ENCODE measurements at regions not wholly inside any gene's neighbourhood (a gene's known extent, or its start where the extent isn't known, plus 50 kb on each side); places are given as distances from the start of the nearest gene placed in this dataset.

- intact Hi-C loops (cut with DNase I): no loop called here
These were observed 701.0 kb downstream of the NR2F1-AS1 start for GRCh38 chr5:92879806-92880543.

DNA sequence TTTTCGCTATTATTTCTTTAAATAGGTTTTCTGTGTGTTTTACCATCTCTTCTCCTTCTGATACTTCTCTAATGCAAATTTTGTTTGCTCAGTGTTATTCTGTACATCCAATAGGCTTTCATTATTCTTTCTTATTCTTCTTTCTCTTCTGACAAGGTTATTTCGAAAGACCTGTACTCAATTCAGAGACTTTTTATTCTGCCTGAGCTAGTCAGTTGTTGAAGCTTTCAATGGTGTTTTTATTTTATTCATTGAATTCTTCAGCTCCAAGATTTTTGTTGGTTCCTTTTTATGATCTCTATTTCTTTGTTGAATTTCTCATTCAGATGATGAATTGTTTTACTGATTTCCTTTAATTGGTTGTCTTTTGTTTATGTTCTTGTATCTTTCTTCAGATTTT is 706.2 kb downstream of the NR2F1-AS1 start:
- intact Hi-C loops (cut with DNase I): no loop called here
- H3K9me3 ChIP-seq: peaks cover 13% of the 10 kb centered on the region

More at GRCh38 chr5:92879806-92880543, 701.0 kb downstream of the NR2F1-AS1 start:
- H3K9me3 ChIP-seq: peaks cover 6% of the 10 kb centered on the region
- H3K4me1 ChIP-seq: no peaks in the 10 kb centered on the region
- no peaks in the 10 kb centered on the region for H3K27me3 ChIP-seq (ENCODE audit: low read depth)
- H3K4me3 ChIP-seq: no peak overlapping the region
- H3K36me3 ChIP-seq: no peaks in the 10 kb centered on the region
- TF ChIP-seq CTCF (IDR thresholded peaks at IDR 0.05): no peak
- no peak overlapping the region for H3K27ac ChIP-seq
- DNase-seq (no peak), ATAC-seq (no peak)

GRCh38 chr5:92868442-92868841 is 712.6 kb downstream of the NR2F1-AS1 start:
- no peak for TF ChIP-seq CTCF (IDR thresholded peaks at IDR 0.05)
- DNase-seq (no peak), ATAC-seq (no peak)
- H3K36me3 ChIP-seq: no peaks in the 10 kb centered on the region
- intact Hi-C loops (cut with DNase I): no loop called here
- H3K4me1 ChIP-seq: no peaks in the 10 kb centered on the region
- H3K4me3 ChIP-seq: no peak overlapping the region
- H3K27ac ChIP-seq: no peak overlapping the region
- no peaks in the 10 kb centered on the region for H3K9me3 ChIP-seq
- no peaks in the 10 kb centered on the region for H3K27me3 ChIP-seq (ENCODE audit: low read depth)

More for the DNA sequence above, 706.2 kb downstream of the NR2F1-AS1 start:
- Histone ChIP-seq H3K27ac (no peak overlapping the region), H3K36me3 (no peaks in the 10 kb centered on the region), H3K27me3 (ENCODE audit: low read depth) (no peaks in the 10 kb centered on the region), H3K4me1 (no peaks in the 10 kb centered on the region), H3K4me3 (no peak overlapping the region)
- DNase-seq (no peak), ATAC-seq (no peak)
- TF ChIP-seq CTCF (IDR thresholded peaks at IDR 0.05): no peak

DNA sequence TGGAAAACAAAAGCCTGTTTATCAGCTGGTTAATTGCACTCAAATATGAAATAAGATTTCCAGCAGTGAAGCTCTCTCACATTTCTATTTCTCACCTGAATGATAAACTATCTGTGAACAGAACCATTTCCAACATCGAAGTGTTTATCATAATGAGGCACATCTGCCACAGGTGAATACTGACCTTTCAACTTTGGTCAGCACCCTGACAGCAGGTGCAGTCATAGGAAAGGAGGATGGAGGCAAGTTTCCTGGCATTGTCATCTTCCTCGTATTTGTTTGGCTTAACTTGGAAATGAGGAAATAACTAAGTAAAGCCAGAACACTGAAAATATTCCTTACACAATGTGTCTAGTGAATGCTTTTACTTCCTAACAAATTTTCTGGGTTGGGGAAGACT is 716.4 kb downstream of the NR2F1-AS1 start:
- no peak for ATAC-seq
- DNase-seq: no peak
- no peak overlapping the region for H3K27ac ChIP-seq
- TF ChIP-seq CTCF (IDR thresholded peaks at IDR 0.05): no peak
- intact Hi-C loops (cut with DNase I): no loop called here
- H3K4me3 ChIP-seq: no peak overlapping the region
- no peaks in the 10 kb centered on the region for H3K36me3 ChIP-seq
- H3K4me1 ChIP-seq: no peaks in the 10 kb centered on the region
- no peaks in the 10 kb centered on the region for H3K9me3 ChIP-seq
- H3K27me3 ChIP-seq (ENCODE audit: low read depth): no peaks in the 10 kb centered on the region

GRCh38 chr5:92863666-92864065 is 717.4 kb downstream of the NR2F1-AS1 start:
- Histone ChIP-seq H3K9me3 (no peaks in the 10 kb centered on the region), H3K4me3 (no peak overlapping the region), H3K4me1 (no peaks in the 10 kb centered on the region), H3K36me3 (no peaks in the 10 kb centered on the region), H3K27ac (no peak overlapping the region), H3K27me3 (ENCODE audit: low read depth) (no peaks in the 10 kb centered on the region)
- intact Hi-C loops (cut with DNase I): no loop called here
- TF ChIP-seq CTCF (IDR thresholded peaks at IDR 0.05): no peak
- ATAC-seq: no peak
- no peak for DNase-seq

Measured in lower lobe of right lung (tissue), 2 donors.